Activated T-cell treated with anti-CD3 and anti-CD28 coated beads, Interleukin-2, amount 50 U/mL, for 4 hours (primary cell): ENCODE measurements at regions not wholly inside any gene's neighbourhood (a gene's known extent, or its start where the extent isn't known, plus 50 kb on each side); places are given as distances from the start of the nearest gene placed in this dataset.

Experiments
- ATAC-seq, 2 donors: fragments of 200-7000 bp; cut with Tn5 transposase; one replicate each; pipeline ENCODE4 v1.10.0; 2021
- DNase-seq: peaks from one replicate; pipeline ENCODE4 v3.0.0-alpha.2; 2020
- H3K27me3 Mint-ChIP-seq: one replicate; pipeline ENCODE4 v1.8.0; 2021; ENCODE audit warnings: low read depth, mixed read lengths
- H3K36me3 Mint-ChIP-seq: one replicate; pipeline ENCODE4 v1.8.0; 2022; ENCODE audit warnings: mixed read lengths; ENCODE audit not compliant: insufficient read depth
- H3K4me1 Mint-ChIP-seq: one replicate; pipeline ENCODE4 v1.8.0; 2021; ENCODE audit warnings: low read depth, mixed read lengths
- H3K4me3 Mint-ChIP-seq: one replicate; pipeline ENCODE4 v1.8.0; 2021; ENCODE audit warnings: mild to moderate bottlenecking, moderate library complexity, mixed read lengths
- H3K9me3 Mint-ChIP-seq: one replicate; pipeline ENCODE4 v1.8.0; 2021; ENCODE audit warnings: mixed read lengths

GRCh38 chr20:5434116-5434515 lies 117.4 kb upstream of the PROKR2 start:
- ATAC-seq (no peak), DNase-seq (no peak)
- no peak overlapping the region for H3K4me3 Mint-ChIP-seq
- H3K27me3 Mint-ChIP-seq, result peaks cover 21% of the 10 kb centered on the region
- no peaks in the 10 kb centered on the region for H3K4me1 Mint-ChIP-seq
- no peaks in the 10 kb centered on the region for H3K36me3 Mint-ChIP-seq
- H3K9me3 Mint-ChIP-seq, result no peaks in the 10 kb centered on the region

GRCh38 chr20:5433352-5433751 lies 116.6 kb upstream of the PROKR2 start:
- no peaks in the 10 kb centered on the region for H3K36me3 Mint-ChIP-seq
- H3K4me1 Mint-ChIP-seq, result no peaks in the 10 kb centered on the region
- ATAC-seq (no peak), DNase-seq (no peak)
- no peak overlapping the region for H3K4me3 Mint-ChIP-seq
- H3K9me3 Mint-ChIP-seq, result no peaks in the 10 kb centered on the region
- H3K27me3 Mint-ChIP-seq, result peaks cover 21% of the 10 kb centered on the region

DNA sequence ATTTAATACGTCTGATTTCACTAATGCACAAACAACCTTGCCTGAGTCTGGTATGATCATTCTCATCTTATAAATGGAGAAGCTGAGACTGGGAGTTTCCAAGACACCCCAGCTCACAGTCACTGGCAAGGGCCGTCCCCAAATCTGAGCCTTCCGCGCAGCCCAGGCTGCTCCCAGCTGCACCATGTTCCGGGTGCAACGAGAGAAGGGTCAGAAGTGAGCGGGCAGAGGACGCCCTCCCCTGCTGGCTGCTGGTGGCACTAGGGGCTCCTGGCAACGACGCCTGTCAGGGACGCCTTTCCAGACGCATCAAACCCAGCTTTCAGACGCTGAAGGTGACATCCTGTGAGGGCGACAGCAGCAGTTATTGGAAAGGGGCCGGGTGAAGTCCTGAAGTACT lies 115.3 kb upstream of the PROKR2 start:
- DNase-seq (no peak), ATAC-seq (no peak)
- peaks cover 21% of the 10 kb centered on the region for H3K27me3 Mint-ChIP-seq
- H3K9me3 Mint-ChIP-seq, result no peaks in the 10 kb centered on the region
- no peaks in the 10 kb centered on the region for H3K36me3 Mint-ChIP-seq
- H3K4me1 Mint-ChIP-seq, result no peaks in the 10 kb centered on the region
- no peak overlapping the region for H3K4me3 Mint-ChIP-seq

- no peak overlapping the region for H3K4me3 Mint-ChIP-seq
- H3K9me3 Mint-ChIP-seq, result no peaks in the 10 kb centered on the region
- H3K27me3 Mint-ChIP-seq, result peaks cover 21% of the 10 kb centered on the region
- no peaks in the 10 kb centered on the region for H3K4me1 Mint-ChIP-seq
- DNase-seq, result no peak
- ATAC-seq, result no peak
- no peaks in the 10 kb centered on the region for H3K36me3 Mint-ChIP-seq
Measured at GRCh38 chr20:5430670-5431069, 113.9 kb upstream of the PROKR2 start.

DNA sequence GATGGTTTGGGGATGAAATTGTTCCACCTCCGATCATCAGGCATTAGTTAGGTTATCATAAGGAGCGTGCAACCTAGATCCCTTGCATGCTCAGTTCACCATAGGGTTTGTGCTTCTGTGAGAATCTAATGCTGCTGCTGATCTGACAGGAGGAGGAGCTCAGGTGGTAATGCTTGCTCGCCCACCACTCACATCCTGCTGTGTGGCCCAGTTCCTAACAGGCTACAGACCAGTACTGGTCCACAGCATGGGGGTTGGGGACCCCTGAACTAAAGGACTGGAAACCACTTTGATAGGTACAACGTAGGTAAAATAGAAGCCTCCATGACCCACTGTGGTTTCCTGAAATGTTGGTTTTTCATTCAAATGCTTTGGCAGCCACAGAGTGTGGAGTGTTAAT lies 109.3 kb upstream of the PROKR2 start:
- Mint-ChIP-seq H3K4me1 (no peaks in the 10 kb centered on the region), H3K9me3 (no peaks in the 10 kb centered on the region), H3K36me3 (no peaks in the 10 kb centered on the region), H3K27me3 (peaks cover 30% of the 10 kb centered on the region), H3K4me3 (no peak overlapping the region)
- no peak for DNase-seq
- no peak for ATAC-seq

DNA sequence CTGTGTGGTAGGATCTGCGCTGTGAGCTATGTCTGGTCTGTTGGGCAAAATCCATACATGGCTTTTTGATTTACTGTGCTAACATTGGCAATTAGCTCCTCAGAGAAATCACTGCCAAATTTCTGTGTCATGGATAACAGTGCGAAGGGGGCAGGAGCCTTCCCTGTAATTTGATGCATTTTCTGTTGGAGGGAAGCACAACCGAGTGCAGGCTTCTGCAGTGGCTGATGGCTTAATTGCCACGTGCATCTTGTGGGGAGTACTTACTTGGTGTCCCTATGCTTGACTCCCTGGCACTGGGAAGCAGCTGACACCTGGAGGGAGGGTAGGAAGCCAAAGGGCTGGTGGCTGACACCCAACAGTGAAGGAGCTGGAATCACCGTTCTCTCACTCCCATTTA lies 99.3 kb upstream of the PROKR2 start:
- Mint-ChIP-seq H3K4me1 (no peaks in the 10 kb centered on the region), H3K36me3 (no peaks in the 10 kb centered on the region), H3K9me3 (no peaks in the 10 kb centered on the region), H3K27me3 (peaks cover under 1% of the 10 kb centered on the region), H3K4me3 (no peak overlapping the region)
- DNase-seq (no peak), ATAC-seq (no peak)

- Mint-ChIP-seq H3K4me1 (no peaks in the 10 kb centered on the region), H3K9me3 (no peaks in the 10 kb centered on the region), H3K36me3 (no peaks in the 10 kb centered on the region), H3K27me3 (peaks cover 8% of the 10 kb centered on the region), H3K4me3 (no peak overlapping the region)
- ATAC-seq (no peak), DNase-seq (no peak)
Measured at GRCh38 chr20:5413394-5413793, 96.6 kb upstream of the PROKR2 start.

DNA sequence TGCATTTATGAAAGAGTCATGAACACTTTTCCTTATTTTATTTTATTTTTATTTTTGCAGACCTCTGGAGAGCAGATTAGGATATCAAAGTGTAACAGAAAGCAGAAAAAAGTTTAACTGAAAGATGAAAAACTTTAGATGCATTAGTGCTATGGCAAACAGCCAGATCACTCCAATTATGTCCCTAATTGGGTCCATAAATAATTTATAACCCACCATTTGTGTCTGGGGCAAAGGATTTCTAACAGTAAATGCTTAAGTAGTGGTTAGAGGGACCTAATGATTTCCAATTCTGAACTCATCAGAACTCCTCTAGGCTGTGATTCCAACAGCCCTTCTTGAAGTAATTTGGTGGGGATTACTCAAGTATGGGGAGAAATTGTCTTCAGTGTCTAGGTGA lies 93.7 kb upstream of the PROKR2 start:
- Mint-ChIP-seq H3K27me3 (peaks cover 21% of the 10 kb centered on the region), H3K4me3 (no peak overlapping the region), H3K9me3 (no peaks in the 10 kb centered on the region), H3K36me3 (peaks cover 2% of the 10 kb centered on the region), H3K4me1 (no peaks in the 10 kb centered on the region)
- no peak for ATAC-seq
- no peak for DNase-seq

DNA sequence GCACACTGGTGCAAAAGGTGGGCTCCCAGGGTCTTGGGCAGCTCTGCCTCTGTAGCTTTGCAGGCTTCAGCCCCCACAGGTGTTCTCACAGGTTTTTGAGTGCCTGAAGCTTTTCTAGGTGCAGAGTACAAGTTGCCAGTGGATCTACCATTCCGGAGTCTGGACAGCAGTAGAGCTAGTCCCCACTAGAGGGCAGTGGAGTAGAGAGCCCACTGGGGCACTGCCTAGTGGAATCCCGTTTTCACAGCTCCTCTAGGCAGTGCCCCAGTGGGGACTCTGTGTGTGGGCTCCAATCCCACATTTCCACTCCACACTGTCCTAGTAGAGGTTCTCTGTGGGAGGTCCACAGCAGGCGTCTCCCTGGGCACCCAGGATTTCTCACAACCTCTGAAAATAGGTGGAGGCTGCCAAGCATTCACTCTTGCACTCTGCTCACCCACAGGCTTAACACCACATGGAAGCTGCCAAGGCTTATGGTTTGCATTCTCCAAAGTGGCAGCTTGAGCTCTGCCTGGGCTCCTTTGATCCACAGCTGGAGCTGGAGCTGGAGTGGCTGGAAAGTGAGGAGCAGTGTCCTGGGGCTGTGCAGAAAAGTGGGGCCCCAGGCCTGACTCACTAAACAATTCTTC lies 86.3 kb upstream of the PROKR2 start:
- peak; percentile 32 to 51 for ATAC-seq
- H3K27me3 Mint-ChIP-seq, result peaks cover 20% of the 10 kb centered on the region
- DNase-seq, result no peak
- H3K36me3 Mint-ChIP-seq, result peaks cover 2% of the 10 kb centered on the region
- peaks cover 7% of the 10 kb centered on the region for H3K9me3 Mint-ChIP-seq
- no peak overlapping the region for H3K4me3 Mint-ChIP-seq
- H3K4me1 Mint-ChIP-seq, result no peaks in the 10 kb centered on the region

GRCh38 chr20:5401277-5401875 lies 84.6 kb upstream of the PROKR2 start:
- no peaks in the 10 kb centered on the region for H3K36me3 Mint-ChIP-seq
- DNase-seq, result no peak
- peaks cover 17% of the 10 kb centered on the region for H3K27me3 Mint-ChIP-seq
- peaks cover 7% of the 10 kb centered on the region for H3K9me3 Mint-ChIP-seq
- ATAC-seq, result no peak
- H3K4me1 Mint-ChIP-seq, result no peaks in the 10 kb centered on the region
- H3K4me3 Mint-ChIP-seq, result no peak overlapping the region

- H3K4me3 Mint-ChIP-seq, result no peak overlapping the region
- DNase-seq, result no peak
Measured at GRCh38 chr20:5400164-5400762, 83.5 kb upstream of the PROKR2 start.

DNA sequence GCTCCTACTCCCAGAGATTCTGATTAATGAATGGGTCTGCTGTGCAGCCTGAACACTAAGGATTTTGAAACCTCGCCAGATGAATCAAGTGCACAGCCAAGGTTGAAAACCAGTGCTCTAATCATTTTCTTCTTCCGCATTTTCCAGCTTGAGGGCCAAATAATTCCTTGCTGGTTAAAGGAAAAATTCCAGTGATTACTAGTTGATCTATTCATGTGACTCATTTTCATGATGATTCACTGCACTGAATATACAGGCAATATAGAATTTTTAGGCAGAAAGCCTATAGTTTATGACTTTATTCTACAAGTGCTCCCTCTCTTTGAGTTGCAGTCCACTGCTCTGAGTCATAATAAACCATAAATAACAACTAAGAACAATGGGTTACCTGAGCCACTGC lies 80.6 kb upstream of the PROKR2 start:
- Mint-ChIP-seq H3K4me3 (no peak overlapping the region), H3K36me3 (no peaks in the 10 kb centered on the region), H3K27me3 (peaks cover 18% of the 10 kb centered on the region), H3K4me1 (no peaks in the 10 kb centered on the region), H3K9me3 (no peaks in the 10 kb centered on the region)
- no peak for ATAC-seq
- no peak for DNase-seq

More at GRCh38 chr20:5400164-5400762, 83.5 kb upstream of the PROKR2 start:
- no peak for ATAC-seq
- Mint-ChIP-seq H3K36me3 (no peaks in the 10 kb centered on the region), H3K4me1 (no peaks in the 10 kb centered on the region), H3K9me3 (peaks cover 7% of the 10 kb centered on the region), H3K27me3 (peaks cover 15% of the 10 kb centered on the region)

GRCh38 chr20:5395932-5396727 lies 79.4 kb upstream of the PROKR2 start:
- no peak for ATAC-seq
- Mint-ChIP-seq H3K36me3 (no peaks in the 10 kb centered on the region), H3K4me1 (no peaks in the 10 kb centered on the region)

DNA sequence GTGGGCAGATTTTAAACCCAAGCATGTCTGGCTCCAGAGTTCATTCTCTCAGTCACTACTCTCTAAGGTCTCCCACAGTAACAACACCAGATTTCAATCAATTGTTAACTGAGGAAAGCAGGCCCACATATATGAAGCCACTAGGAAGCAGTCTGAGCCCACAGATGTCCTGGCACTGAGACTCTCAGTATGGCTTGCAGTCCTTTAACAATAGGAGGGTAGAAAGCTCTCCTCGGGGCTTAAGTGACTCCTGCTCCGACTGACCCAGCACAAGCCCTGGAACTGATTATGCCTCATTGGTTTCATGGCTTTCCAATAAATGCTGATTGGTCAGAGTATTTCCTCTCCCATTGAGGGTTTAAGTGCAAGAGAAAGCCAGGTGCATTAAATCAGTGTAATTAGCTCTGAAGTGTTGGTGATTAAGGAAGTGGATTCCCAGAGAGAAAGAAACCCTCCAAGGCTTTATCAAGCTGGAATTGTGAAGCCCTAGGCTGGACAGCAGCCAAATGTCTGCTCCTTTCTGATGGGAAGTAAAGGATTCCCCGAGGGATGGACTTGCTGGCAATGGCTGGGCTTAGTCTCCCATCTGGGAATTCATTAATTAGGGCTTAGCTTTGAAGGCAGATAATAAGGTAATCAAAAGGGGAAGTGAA lies 76.6 kb upstream of the PROKR2 start:
- no peak overlapping the region for H3K4me3 Mint-ChIP-seq
- H3K36me3 Mint-ChIP-seq, result no peaks in the 10 kb centered on the region
- no peaks in the 10 kb centered on the region for H3K4me1 Mint-ChIP-seq
- H3K27me3 Mint-ChIP-seq, result peaks cover 19% of the 10 kb centered on the region
- ATAC-seq (no peak), DNase-seq (no peak)
- peaks cover 4% of the 10 kb centered on the region for H3K9me3 Mint-ChIP-seq

More at GRCh38 chr20:5395932-5396727, 79.4 kb upstream of the PROKR2 start:
- DNase-seq, result no peak
- Mint-ChIP-seq H3K4me3 (no peak overlapping the region), H3K27me3 (peaks cover 18% of the 10 kb centered on the region), H3K9me3 (no peaks in the 10 kb centered on the region)
